ENCODE measurements at regions not wholly inside any gene's neighbourhood (a gene's known extent, or its start where the extent isn't known, plus 50 kb on each side); places are given as distances from the start of the nearest gene placed in this dataset.

DNA sequence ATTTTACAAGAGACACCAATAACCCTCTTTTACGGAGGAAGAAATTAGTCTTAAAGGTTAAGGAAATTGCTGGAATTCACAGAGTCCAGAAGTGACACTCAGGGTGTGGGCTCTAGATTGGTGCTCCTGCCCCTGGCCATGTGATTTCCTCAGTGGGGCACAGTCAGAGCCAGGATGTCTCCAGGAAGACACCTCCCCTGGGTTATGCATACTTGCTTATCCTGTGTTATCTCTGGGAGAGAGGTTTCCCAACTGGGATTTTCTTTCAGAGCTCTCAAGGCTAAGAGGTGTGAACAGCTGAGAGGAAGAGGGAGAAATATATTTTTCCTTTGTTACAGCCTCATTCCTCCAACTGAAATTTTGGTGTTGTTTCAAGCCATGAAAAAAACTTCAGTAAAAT is 125.6 kb upstream of the CELF4 start (continued):
- TF ChIP-seq SUPT20H (IDR thresholded peaks at IDR 0.05; ENCODE audit: borderline replicate concordance, control insufficient read depth, low read depth, low read length) (no peak), ZBTB4 (CRISPR knock-in tag; IDR thresholded peaks at IDR 0.05) (no peak), MXI1 (IDR thresholded peaks at IDR 0.05; ENCODE audit: low read depth, low read length) (no peak), SPI1 (IDR thresholded peaks at IDR 0.05; ENCODE audit: borderline replicate concordance, insufficient read depth, low read depth, low read length) (no peak), CREB1 (IDR thresholded peaks at IDR 0.05; ENCODE audit: low read depth) (no peak)

GRCh38 chr18:37689841-37690240 is 124.2 kb upstream of the CELF4 start:
- 85% methylated on average over 1 of the region's 1 CpG for WGBS (ENCODE audit: insufficient coverage, insufficient replicate concordance, low lambda C conversion rate, missing lambda C conversion rate)
- BruUV-seq (replicated peaks), result no TSS peak
- DNase-seq (ENCODE audit: low read depth, low spot score) (no peak), FAIRE-seq (no peak), ATAC-seq (no peak)
- ChIA-PET SMC1A (ENCODE audit: uncharacterized antibody, unreplicated experiment) (no interaction called here), RAD21 (ENCODE audit: unreplicated experiment) (no interaction called here), POLR2A (no interaction called here), CTCF (no interaction called here)
- Histone ChIP-seq H2AFZ (ENCODE audit: control insufficient read depth, low read depth, low read length) (no peak overlapping the region), H3K9ac (ENCODE audit: control insufficient read depth, insufficient read depth, low read length) (no peak overlapping the region), H3K4me1 (ENCODE audit: control insufficient read depth, insufficient read depth, low read length) (no peaks in the 10 kb centered on the region), H4K20me1 (ENCODE audit: control insufficient read depth, insufficient read depth) (no peaks in the 10 kb centered on the region), H3K79me2 (ENCODE audit: control insufficient read depth, insufficient read depth, low read length) (no peaks in the 10 kb centered on the region), H3K27ac (ENCODE audit: control insufficient read depth, insufficient read depth) (no peak overlapping the region), H3K4me3 (no peak overlapping the region), H3K27me3 (replicated peaks in 1 of 2; ENCODE audit: control insufficient read depth in 2 of 2, insufficient read depth in 2 of 2, low read length in 1 of 2) (no peaks in the 10 kb centered on the region), H3K36me3 (ENCODE audit: control insufficient read depth in 2 of 2, insufficient read depth in 2 of 2, low read length in 1 of 2) (no peaks in the 10 kb centered on the region), H3K9me3 (replicated peaks; ENCODE audit: control insufficient read depth, insufficient read depth, low read length) (no peaks in the 10 kb centered on the region), H3K4me2 (ENCODE audit: control insufficient read depth, insufficient read depth) (no peak overlapping the region)
- TF ChIP-seq HCFC1 (IDR thresholded peaks at IDR 0.05; ENCODE audit: low read length) (no peak), MTA3 (IDR thresholded peaks at IDR 0.05; ENCODE audit: borderline replicate concordance, low read length) (no peak), NRF1 (conservative IDR thresholded peaks at IDR 0.05; ENCODE audit: low read depth, low read length) (no peak), NFYB (IDR thresholded peaks at IDR 0.05; ENCODE audit: insufficient read depth, low read depth, low read length) (no peak), BMI1 (IDR thresholded peaks at IDR 0.05; ENCODE audit: borderline replicate concordance) (no peak)
- TF ChIP-seq, protein P1, sequence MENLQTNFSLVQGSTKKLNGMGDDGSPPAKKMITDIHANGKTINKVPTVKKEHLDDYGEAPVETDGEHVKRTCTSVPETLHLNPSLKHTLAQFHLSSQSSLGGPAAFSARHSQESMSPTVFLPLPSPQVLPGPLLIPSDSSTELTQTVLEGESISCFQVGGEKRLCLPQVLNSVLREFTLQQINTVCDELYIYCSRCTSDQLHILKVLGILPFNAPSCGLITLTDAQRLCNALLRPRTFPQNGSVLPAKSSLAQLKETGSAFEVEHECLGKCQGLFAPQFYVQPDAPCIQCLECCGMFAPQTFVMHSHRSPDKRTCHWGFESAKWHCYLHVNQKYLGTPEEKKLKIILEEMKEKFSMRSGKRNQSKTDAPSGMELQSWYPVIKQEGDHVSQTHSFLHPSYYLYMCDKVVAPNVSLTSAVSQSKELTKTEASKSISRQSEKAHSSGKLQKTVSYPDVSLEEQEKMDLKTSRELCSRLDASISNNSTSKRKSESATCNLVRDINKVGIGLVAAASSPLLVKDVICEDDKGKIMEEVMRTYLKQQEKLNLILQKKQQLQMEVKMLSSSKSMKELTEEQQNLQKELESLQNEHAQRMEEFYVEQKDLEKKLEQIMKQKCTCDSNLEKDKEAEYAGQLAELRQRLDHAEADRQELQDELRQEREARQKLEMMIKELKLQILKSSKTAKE (IDR thresholded peaks at IDR 0.05; ENCODE audit: low read depth, poor library complexity, severe bottlenecking), result no peak
- TF ChIP-seq, protein P2, sequence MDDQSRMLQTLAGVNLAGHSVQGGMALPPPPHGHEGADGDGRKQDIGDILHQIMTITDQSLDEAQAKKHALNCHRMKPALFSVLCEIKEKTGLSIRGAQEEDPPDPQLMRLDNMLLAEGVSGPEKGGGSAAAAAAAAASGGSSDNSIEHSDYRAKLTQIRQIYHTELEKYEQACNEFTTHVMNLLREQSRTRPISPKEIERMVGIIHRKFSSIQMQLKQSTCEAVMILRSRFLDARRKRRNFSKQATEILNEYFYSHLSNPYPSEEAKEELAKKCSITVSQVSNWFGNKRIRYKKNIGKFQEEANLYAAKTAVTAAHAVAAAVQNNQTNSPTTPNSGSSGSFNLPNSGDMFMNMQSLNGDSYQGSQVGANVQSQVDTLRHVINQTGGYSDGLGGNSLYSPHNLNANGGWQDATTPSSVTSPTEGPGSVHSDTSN (IDR thresholded peaks at IDR 0.05; ENCODE audit: insufficient replicate concordance, low read depth, low read length), result no peak
- in situ Hi-C loops (cut with MboI), result no loop called here
- intact Hi-C loops (cut with micrococcal nuclease; ENCODE audit: unreplicated experiment), result no loop called here

Measured in GM12878 (cell line).